WTC11 (cell line): ENCODE measurements at regions not wholly inside any gene's neighbourhood (a gene's known extent, or its start where the extent isn't known, plus 50 kb on each side); places are given as distances from the start of the nearest gene placed in this dataset.

Experiments used
- ATAC-seq: fragments of 200-7000 bp; cut with Tn5 transposase; 2 replicates; pipeline ENCODE4 v1.10.0; 2021; ENCODE audit warnings: mild to moderate bottlenecking, moderate library complexity
- CTCF ChIA-PET: fragments of 300-600 bp; sonication (Branson Sonifier 250); formaldehyde crosslinking; loops from one replicate; lab custom pipeline; 2021; ENCODE audit warnings: antibody characterized with exemption; lab: Charles Lee
- POLR2A ChIA-PET: fragments of 350-600 bp; sonication (Branson Sonifier 250); formaldehyde crosslinking; loops from one replicate; lab custom pipeline; 2021; ENCODE audit warnings: antibody characterized with exemption; lab: Charles Lee
- DNase-seq: peaks from one replicate; pipeline ENCODE4 v3.0.0; 2021; ENCODE audit warnings: low spot score
- H3K27ac Mint-ChIP-seq: 2 replicates; pipeline ENCODE4 v1.8.0; 2021; ENCODE audit warnings: mixed read lengths
- H3K27me3 Mint-ChIP-seq: 2 replicates; pipeline ENCODE4 v1.8.0; 2021; ENCODE audit warnings: low read depth, mild to moderate bottlenecking, moderate library complexity, mixed read lengths
- H3K36me3 Mint-ChIP-seq: 2 replicates; pipeline ENCODE4 v1.8.0; 2021; ENCODE audit warnings: mixed read lengths
- H3K4me1 Mint-ChIP-seq: 2 replicates; pipeline ENCODE4 v1.8.0; 2022; ENCODE audit warnings: mixed read lengths
- H3K4me3 Mint-ChIP-seq: 2 replicates; pipeline ENCODE4 v1.8.0; 2021; ENCODE audit warnings: mild to moderate bottlenecking, moderate library complexity, mixed read lengths
- H3K9me3 Mint-ChIP-seq: 2 replicates; pipeline ENCODE4 v1.8.0; 2021; ENCODE audit warnings: mixed read lengths
- CBFB ChIP-seq: sonication (generic); formaldehyde crosslinking; IDR thresholded peaks from 2 replicates; pipeline ENCODE4 v1.8.1; 2022; ENCODE audit warnings: mild to moderate bottlenecking, low read depth, missing genetic modification reagents
- FOXP1 ChIP-seq: sonication (generic); formaldehyde crosslinking; IDR thresholded peaks from 2 replicates; pipeline ENCODE4 v1.8.0; 2022; ENCODE audit warnings: missing genetic modification reagents, mild to moderate bottlenecking, moderate library complexity, borderline replicate concordance
- JUN ChIP-seq: sonication (generic); formaldehyde crosslinking; IDR thresholded peaks from 2 replicates; pipeline ENCODE4 v1.8.0; 2023; ENCODE audit warnings: mild to moderate bottlenecking, missing genetic modification reagents
- NFATC4 ChIP-seq: fragments of 250-450 bp; sonication (Bioruptor Pico); IDR thresholded peaks from 2 replicates; pipeline ENCODE4 v1.9.0; 2021; ENCODE audit warnings: mild to moderate bottlenecking
- ZNF138 ChIP-seq: sonication (generic); formaldehyde crosslinking; conservative IDR thresholded peaks from 2 replicates; pipeline ENCODE4 v1.8.1; 2022; ENCODE audit warnings: mild to moderate bottlenecking, moderate library complexity, missing genetic modification reagents
- TF ChIP-seq, protein P1 (sequence below): fragments of 250-450 bp; sonication (Bioruptor Pico); IDR thresholded peaks from 2 replicates; pipeline ENCODE4 v1.9.0; 2021; ENCODE audit warnings: mild to moderate bottlenecking, borderline replicate concordance
- TF ChIP-seq, protein P2 (sequence below): sonication (generic); formaldehyde crosslinking; IDR thresholded peaks from 2 replicates; pipeline ENCODE4 v1.8.0; 2022; ENCODE audit warnings: mild to moderate bottlenecking, missing genetic modification reagents
- TF ChIP-seq, protein P3 (sequence below): sonication (generic); formaldehyde crosslinking; IDR thresholded peaks from 2 replicates; pipeline ENCODE4 v1.8.0; 2023; ENCODE audit warnings: missing genetic modification reagents, mild to moderate bottlenecking, borderline replicate concordance
- TF ChIP-seq, protein P4 (sequence below): sonication (generic); formaldehyde crosslinking; IDR thresholded peaks from 2 replicates; pipeline ENCODE4 v1.8.1; 2023; ENCODE audit warnings: mild to moderate bottlenecking, missing genetic modification reagents, moderate library complexity
- TF ChIP-seq, protein P5 (sequence below): fragments of 250-450 bp; sonication (Bioruptor Pico); IDR thresholded peaks from 2 replicates; pipeline ENCODE4 v1.9.0; 2021; ENCODE audit warnings: mild to moderate bottlenecking
- TF ChIP-seq, protein P6 (sequence below): fragments of 250-450 bp; sonication (Bioruptor Pico); IDR thresholded peaks from 2 replicates; pipeline ENCODE4 v1.9.0; 2021; ENCODE audit warnings: mild to moderate bottlenecking
- TF ChIP-seq, protein P7 (sequence below): sonication (generic); formaldehyde crosslinking; IDR thresholded peaks from 2 replicates; pipeline ENCODE4 v1.8.0; 2022; ENCODE audit warnings: mild to moderate bottlenecking, missing genetic modification reagents
- TF ChIP-seq, protein P8 (sequence below): sonication (generic); formaldehyde crosslinking; IDR thresholded peaks from 2 replicates; pipeline ENCODE4 v1.8.1; 2023; ENCODE audit warnings: mild to moderate bottlenecking, missing genetic modification reagents
- TF ChIP-seq, protein P9 (sequence below): sonication (generic); formaldehyde crosslinking; IDR thresholded peaks from 2 replicates; pipeline ENCODE4 v1.8.1; 2023; ENCODE audit warnings: mild to moderate bottlenecking, missing genetic modification reagents

DNA sequence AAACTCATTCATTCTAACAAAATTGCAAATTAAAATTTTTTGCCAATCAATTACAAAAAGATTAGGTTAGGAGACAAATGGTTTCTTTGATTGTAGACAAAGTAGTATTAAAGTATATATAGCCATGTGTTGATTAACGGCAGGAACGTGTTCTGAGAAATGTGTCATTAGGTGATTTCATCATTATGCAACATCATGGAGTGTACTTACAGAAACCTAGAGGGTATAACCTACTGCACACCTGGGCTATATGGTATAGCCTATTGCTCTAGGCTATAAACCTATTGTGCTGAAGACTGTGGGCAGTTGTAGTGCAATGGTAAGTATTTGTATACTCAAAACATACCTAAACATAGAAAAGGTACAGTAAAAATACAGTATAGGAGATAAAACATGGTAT is 906.8 kb upstream of the SPRY2 start (continued):
- TF ChIP-seq ZNF138 (no peak), CBFB (CRISPR knock-in tag) (no peak), JUN (CRISPR knock-in tag) (no peak)
- TF ChIP-seq, protein P1, sequence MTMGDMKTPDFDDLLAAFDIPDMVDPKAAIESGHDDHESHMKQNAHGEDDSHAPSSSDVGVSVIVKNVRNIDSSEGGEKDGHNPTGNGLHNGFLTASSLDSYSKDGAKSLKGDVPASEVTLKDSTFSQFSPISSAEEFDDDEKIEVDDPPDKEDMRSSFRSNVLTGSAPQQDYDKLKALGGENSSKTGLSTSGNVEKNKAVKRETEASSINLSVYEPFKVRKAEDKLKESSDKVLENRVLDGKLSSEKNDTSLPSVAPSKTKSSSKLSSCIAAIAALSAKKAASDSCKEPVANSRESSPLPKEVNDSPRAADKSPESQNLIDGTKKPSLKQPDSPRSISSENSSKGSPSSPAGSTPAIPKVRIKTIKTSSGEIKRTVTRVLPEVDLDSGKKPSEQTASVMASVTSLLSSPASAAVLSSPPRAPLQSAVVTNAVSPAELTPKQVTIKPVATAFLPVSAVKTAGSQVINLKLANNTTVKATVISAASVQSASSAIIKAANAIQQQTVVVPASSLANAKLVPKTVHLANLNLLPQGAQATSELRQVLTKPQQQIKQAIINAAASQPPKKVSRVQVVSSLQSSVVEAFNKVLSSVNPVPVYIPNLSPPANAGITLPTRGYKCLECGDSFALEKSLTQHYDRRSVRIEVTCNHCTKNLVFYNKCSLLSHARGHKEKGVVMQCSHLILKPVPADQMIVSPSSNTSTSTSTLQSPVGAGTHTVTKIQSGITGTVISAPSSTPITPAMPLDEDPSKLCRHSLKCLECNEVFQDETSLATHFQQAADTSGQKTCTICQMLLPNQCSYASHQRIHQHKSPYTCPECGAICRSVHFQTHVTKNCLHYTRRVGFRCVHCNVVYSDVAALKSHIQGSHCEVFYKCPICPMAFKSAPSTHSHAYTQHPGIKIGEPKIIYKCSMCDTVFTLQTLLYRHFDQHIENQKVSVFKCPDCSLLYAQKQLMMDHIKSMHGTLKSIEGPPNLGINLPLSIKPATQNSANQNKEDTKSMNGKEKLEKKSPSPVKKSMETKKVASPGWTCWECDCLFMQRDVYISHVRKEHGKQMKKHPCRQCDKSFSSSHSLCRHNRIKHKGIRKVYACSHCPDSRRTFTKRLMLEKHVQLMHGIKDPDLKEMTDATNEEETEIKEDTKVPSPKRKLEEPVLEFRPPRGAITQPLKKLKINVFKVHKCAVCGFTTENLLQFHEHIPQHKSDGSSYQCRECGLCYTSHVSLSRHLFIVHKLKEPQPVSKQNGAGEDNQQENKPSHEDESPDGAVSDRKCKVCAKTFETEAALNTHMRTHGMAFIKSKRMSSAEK: no peak
- TF ChIP-seq, protein P2, sequence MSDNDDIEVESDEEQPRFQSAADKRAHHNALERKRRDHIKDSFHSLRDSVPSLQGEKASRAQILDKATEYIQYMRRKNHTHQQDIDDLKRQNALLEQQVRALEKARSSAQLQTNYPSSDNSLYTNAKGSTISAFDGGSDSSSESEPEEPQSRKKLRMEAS (CRISPR knock-in tag): no peak
- TF ChIP-seq, protein P3, sequence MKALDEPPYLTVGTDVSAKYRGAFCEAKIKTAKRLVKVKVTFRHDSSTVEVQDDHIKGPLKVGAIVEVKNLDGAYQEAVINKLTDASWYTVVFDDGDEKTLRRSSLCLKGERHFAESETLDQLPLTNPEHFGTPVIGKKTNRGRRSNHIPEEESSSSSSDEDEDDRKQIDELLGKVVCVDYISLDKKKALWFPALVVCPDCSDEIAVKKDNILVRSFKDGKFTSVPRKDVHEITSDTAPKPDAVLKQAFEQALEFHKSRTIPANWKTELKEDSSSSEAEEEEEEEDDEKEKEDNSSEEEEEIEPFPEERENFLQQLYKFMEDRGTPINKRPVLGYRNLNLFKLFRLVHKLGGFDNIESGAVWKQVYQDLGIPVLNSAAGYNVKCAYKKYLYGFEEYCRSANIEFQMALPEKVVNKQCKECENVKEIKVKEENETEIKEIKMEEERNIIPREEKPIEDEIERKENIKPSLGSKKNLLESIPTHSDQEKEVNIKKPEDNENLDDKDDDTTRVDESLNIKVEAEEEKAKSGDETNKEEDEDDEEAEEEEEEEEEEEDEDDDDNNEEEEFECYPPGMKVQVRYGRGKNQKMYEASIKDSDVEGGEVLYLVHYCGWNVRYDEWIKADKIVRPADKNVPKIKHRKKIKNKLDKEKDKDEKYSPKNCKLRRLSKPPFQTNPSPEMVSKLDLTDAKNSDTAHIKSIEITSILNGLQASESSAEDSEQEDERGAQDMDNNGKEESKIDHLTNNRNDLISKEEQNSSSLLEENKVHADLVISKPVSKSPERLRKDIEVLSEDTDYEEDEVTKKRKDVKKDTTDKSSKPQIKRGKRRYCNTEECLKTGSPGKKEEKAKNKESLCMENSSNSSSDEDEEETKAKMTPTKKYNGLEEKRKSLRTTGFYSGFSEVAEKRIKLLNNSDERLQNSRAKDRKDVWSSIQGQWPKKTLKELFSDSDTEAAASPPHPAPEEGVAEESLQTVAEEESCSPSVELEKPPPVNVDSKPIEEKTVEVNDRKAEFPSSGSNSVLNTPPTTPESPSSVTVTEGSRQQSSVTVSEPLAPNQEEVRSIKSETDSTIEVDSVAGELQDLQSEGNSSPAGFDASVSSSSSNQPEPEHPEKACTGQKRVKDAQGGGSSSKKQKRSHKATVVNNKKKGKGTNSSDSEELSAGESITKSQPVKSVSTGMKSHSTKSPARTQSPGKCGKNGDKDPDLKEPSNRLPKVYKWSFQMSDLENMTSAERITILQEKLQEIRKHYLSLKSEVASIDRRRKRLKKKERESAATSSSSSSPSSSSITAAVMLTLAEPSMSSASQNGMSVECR (CRISPR knock-in tag): no peak
- TF ChIP-seq, protein P4, sequence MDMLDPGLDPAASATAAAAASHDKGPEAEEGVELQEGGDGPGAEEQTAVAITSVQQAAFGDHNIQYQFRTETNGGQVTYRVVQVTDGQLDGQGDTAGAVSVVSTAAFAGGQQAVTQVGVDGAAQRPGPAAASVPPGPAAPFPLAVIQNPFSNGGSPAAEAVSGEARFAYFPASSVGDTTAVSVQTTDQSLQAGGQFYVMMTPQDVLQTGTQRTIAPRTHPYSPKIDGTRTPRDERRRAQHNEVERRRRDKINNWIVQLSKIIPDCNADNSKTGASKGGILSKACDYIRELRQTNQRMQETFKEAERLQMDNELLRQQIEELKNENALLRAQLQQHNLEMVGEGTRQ: no peak
- TF ChIP-seq, protein P5, sequence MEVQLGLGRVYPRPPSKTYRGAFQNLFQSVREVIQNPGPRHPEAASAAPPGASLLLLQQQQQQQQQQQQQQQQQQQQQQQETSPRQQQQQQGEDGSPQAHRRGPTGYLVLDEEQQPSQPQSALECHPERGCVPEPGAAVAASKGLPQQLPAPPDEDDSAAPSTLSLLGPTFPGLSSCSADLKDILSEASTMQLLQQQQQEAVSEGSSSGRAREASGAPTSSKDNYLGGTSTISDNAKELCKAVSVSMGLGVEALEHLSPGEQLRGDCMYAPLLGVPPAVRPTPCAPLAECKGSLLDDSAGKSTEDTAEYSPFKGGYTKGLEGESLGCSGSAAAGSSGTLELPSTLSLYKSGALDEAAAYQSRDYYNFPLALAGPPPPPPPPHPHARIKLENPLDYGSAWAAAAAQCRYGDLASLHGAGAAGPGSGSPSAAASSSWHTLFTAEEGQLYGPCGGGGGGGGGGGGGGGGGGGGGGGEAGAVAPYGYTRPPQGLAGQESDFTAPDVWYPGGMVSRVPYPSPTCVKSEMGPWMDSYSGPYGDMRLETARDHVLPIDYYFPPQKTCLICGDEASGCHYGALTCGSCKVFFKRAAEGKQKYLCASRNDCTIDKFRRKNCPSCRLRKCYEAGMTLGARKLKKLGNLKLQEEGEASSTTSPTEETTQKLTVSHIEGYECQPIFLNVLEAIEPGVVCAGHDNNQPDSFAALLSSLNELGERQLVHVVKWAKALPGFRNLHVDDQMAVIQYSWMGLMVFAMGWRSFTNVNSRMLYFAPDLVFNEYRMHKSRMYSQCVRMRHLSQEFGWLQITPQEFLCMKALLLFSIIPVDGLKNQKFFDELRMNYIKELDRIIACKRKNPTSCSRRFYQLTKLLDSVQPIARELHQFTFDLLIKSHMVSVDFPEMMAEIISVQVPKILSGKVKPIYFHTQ (CRISPR knock-in tag): no peak

DNA sequence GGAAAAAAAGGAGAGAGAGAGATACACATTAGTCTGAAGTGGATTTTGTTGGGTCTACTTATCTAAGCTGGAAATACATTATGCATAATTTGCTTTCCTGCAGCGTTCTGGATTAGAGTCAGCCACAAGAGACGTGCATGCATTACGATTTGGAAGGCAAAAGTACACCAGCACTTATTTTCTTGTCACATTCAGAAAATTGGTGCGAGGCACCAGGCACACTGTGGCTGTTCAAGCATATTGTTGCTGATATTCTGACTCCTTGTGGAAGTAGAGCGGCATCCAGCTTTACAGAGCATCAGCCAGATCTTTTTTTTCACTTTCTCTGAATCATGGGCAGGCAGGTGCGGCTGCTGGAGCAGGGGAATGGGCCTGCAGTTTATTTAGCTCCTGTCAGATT is 905.6 kb upstream of the SPRY2 start:
- H3K27me3 Mint-ChIP-seq: no peaks in the 10 kb centered on the region
- CTCF ChIA-PET: no interaction called here
- no peaks in the 10 kb centered on the region for H3K9me3 Mint-ChIP-seq
- H3K4me3 Mint-ChIP-seq: no peak overlapping the region
- TF ChIP-seq, protein P6, sequence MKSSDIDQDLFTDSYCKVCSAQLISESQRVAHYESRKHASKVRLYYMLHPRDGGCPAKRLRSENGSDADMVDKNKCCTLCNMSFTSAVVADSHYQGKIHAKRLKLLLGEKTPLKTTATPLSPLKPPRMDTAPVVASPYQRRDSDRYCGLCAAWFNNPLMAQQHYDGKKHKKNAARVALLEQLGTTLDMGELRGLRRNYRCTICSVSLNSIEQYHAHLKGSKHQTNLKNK: no peak
- TF ChIP-seq FOXP1 (CRISPR knock-in tag) (no peak), NFATC4 (no peak)
- TF ChIP-seq, protein P7, sequence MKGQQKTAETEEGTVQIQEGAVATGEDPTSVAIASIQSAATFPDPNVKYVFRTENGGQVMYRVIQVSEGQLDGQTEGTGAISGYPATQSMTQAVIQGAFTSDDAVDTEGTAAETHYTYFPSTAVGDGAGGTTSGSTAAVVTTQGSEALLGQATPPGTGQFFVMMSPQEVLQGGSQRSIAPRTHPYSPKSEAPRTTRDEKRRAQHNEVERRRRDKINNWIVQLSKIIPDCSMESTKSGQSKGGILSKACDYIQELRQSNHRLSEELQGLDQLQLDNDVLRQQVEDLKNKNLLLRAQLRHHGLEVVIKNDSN (CRISPR knock-in tag): no peak
- TF ChIP-seq, protein P8, sequence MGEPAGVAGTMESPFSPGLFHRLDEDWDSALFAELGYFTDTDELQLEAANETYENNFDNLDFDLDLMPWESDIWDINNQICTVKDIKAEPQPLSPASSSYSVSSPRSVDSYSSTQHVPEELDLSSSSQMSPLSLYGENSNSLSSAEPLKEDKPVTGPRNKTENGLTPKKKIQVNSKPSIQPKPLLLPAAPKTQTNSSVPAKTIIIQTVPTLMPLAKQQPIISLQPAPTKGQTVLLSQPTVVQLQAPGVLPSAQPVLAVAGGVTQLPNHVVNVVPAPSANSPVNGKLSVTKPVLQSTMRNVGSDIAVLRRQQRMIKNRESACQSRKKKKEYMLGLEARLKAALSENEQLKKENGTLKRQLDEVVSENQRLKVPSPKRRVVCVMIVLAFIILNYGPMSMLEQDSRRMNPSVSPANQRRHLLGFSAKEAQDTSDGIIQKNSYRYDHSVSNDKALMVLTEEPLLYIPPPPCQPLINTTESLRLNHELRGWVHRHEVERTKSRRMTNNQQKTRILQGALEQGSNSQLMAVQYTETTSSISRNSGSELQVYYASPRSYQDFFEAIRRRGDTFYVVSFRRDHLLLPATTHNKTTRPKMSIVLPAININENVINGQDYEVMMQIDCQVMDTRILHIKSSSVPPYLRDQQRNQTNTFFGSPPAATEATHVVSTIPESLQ (CRISPR knock-in tag): no peak
- TF ChIP-seq, protein P9, sequence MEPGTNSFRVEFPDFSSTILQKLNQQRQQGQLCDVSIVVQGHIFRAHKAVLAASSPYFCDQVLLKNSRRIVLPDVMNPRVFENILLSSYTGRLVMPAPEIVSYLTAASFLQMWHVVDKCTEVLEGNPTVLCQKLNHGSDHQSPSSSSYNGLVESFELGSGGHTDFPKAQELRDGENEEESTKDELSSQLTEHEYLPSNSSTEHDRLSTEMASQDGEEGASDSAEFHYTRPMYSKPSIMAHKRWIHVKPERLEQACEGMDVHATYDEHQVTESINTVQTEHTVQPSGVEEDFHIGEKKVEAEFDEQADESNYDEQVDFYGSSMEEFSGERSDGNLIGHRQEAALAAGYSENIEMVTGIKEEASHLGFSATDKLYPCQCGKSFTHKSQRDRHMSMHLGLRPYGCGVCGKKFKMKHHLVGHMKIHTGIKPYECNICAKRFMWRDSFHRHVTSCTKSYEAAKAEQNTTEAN (CRISPR knock-in tag): no peak
- TF ChIP-seq, all 79 proteins: peak for 0
- Mint-ChIP-seq H3K4me1 (peaks cover 5% of the 10 kb centered on the region; the same call in 1 of the 2 replicates), H3K27ac (no peak overlapping the region), H3K36me3 (no peaks in the 10 kb centered on the region)
- POLR2A ChIA-PET: no interaction called here
- ATAC-seq (no peak), DNase-seq (no peak)
